IPS-18a (cell line): ENCODE measurements at regions not wholly inside any gene's neighbourhood (a gene's known extent, or its start where the extent isn't known, plus 50 kb on each side); places are given as distances from the start of the nearest gene placed in this dataset.

Experiments
- H3K27ac ChIP-seq: one replicate; pipeline ENCODE4 v1.5.1; 2013; ENCODE audit warnings: low read length
- H3K27me3 ChIP-seq: one replicate; pipeline ENCODE4 v1.6.1; 2013; ENCODE audit warnings: mild to moderate bottlenecking, low read length; ENCODE audit not compliant: control insufficient read depth, insufficient read depth
- H3K36me3 ChIP-seq: one replicate; pipeline ENCODE4 v1.6.1; 2013; ENCODE audit warnings: low read depth, low read length; ENCODE audit not compliant: control insufficient read depth
- H3K4me1 ChIP-seq: one replicate; pipeline ENCODE4 v1.6.1; 2013; ENCODE audit warnings: low read depth, low read length; ENCODE audit not compliant: control insufficient read depth
- H3K4me3 ChIP-seq: one replicate; pipeline ENCODE4 v1.5.1; 2013; ENCODE audit warnings: low read length
- H3K9ac ChIP-seq: one replicate; pipeline ENCODE4 v1.6.1; 2013; ENCODE audit warnings: mild to moderate bottlenecking, low read length, moderate library complexity
- H3K9me3 ChIP-seq: one replicate; pipeline ENCODE4 v1.6.1; 2013; ENCODE audit warnings: low read depth, low read length; ENCODE audit not compliant: control insufficient read depth

GRCh38 chr12:90199006-90199405, 490.4 kb upstream of the ATP2B1 start:
- Histone ChIP-seq H3K36me3 (no peaks in the 10 kb centered on the region), H3K9me3 (no peaks in the 10 kb centered on the region), H3K27ac (no peak overlapping the region), H3K4me1 (peaks cover 5% of the 10 kb centered on the region), H3K4me3 (no peak overlapping the region), H3K27me3 (no peaks in the 10 kb centered on the region), H3K9ac (no peak overlapping the region)

GRCh38 chr12:90193500-90193899, 484.9 kb upstream of the ATP2B1 start:
- no peak overlapping the region for H3K9ac ChIP-seq
- H3K27me3 ChIP-seq: no peaks in the 10 kb centered on the region
- H3K9me3 ChIP-seq: no peaks in the 10 kb centered on the region

GRCh38 chr12:90188857-90189256, 480.2 kb upstream of the ATP2B1 start:
- Histone ChIP-seq H3K27me3 (no peaks in the 10 kb centered on the region), H3K36me3 (no peaks in the 10 kb centered on the region), H3K4me3 (no peak overlapping the region), H3K9ac (no peak overlapping the region), H3K4me1 (no peaks in the 10 kb centered on the region), H3K9me3 (peaks cover 6% of the 10 kb centered on the region), H3K27ac (no peak overlapping the region)

More at GRCh38 chr12:90193500-90193899, 484.9 kb upstream of the ATP2B1 start:
- Histone ChIP-seq H3K4me1 (no peaks in the 10 kb centered on the region), H3K36me3 (no peaks in the 10 kb centered on the region), H3K4me3 (no peak overlapping the region), H3K27ac (no peak overlapping the region)

GRCh38 chr12:90183201-90183600, 474.6 kb upstream of the ATP2B1 start:
- H3K4me3 ChIP-seq: no peak overlapping the region

GRCh38 chr12:90181216-90181615, 472.6 kb upstream of the ATP2B1 start:
- Histone ChIP-seq H3K36me3 (no peaks in the 10 kb centered on the region), H3K4me1 (no peaks in the 10 kb centered on the region), H3K27ac (no peak overlapping the region), H3K9ac (no peak overlapping the region), H3K9me3 (peaks cover 6% of the 10 kb centered on the region), H3K27me3 (no peaks in the 10 kb centered on the region), H3K4me3 (no peak overlapping the region)

More at GRCh38 chr12:90183201-90183600, 474.6 kb upstream of the ATP2B1 start:
- Histone ChIP-seq H3K27ac (no peak overlapping the region), H3K9me3 (peaks cover 6% of the 10 kb centered on the region), H3K9ac (no peak overlapping the region), H3K36me3 (no peaks in the 10 kb centered on the region), H3K4me1 (no peaks in the 10 kb centered on the region), H3K27me3 (no peaks in the 10 kb centered on the region)

- Histone ChIP-seq H3K27me3 (no peaks in the 10 kb centered on the region), H3K4me3 (no peak overlapping the region), H3K27ac (no peak overlapping the region), H3K36me3 (no peaks in the 10 kb centered on the region), H3K9me3 (no peaks in the 10 kb centered on the region), H3K9ac (no peak overlapping the region), H3K4me1 (no peaks in the 10 kb centered on the region)
Observed at GRCh38 chr12:90174956-90175355, 466.3 kb upstream of the ATP2B1 start.

- Histone ChIP-seq H3K27me3 (no peaks in the 10 kb centered on the region), H3K36me3 (no peaks in the 10 kb centered on the region), H3K4me3 (no peak overlapping the region), H3K4me1 (no peaks in the 10 kb centered on the region), H3K27ac (no peak overlapping the region), H3K9ac (no peak overlapping the region), H3K9me3 (no peaks in the 10 kb centered on the region)
Observed at GRCh38 chr12:90174198-90174510, 465.5 kb upstream of the ATP2B1 start.

- H3K9ac ChIP-seq: no peak overlapping the region
- no peaks in the 10 kb centered on the region for H3K9me3 ChIP-seq
- H3K27ac ChIP-seq: no peak overlapping the region
- no peak overlapping the region for H3K4me3 ChIP-seq
- H3K27me3 ChIP-seq: no peaks in the 10 kb centered on the region
- no peaks in the 10 kb centered on the region for H3K36me3 ChIP-seq
- H3K4me1 ChIP-seq: no peaks in the 10 kb centered on the region
Observed at GRCh38 chr12:90173499-90174197, 465.0 kb upstream of the ATP2B1 start.

- Histone ChIP-seq H3K9me3 (no peaks in the 10 kb centered on the region), H3K27ac (no peak overlapping the region), H3K4me3 (no peak overlapping the region), H3K4me1 (no peaks in the 10 kb centered on the region), H3K9ac (no peak overlapping the region), H3K36me3 (no peaks in the 10 kb centered on the region), H3K27me3 (no peaks in the 10 kb centered on the region)
Observed at GRCh38 chr12:90172524-90172923, 463.9 kb upstream of the ATP2B1 start.

- Histone ChIP-seq H3K4me1 (no peaks in the 10 kb centered on the region), H3K27me3 (no peaks in the 10 kb centered on the region)
Observed at GRCh38 chr12:90170740-90171139, 462.1 kb upstream of the ATP2B1 start.

GRCh38 chr12:90167518-90168208, 459.0 kb upstream of the ATP2B1 start:
- H3K4me3 ChIP-seq: no peak overlapping the region
- no peak overlapping the region for H3K9ac ChIP-seq
- H3K27me3 ChIP-seq: no peaks in the 10 kb centered on the region
- H3K27ac ChIP-seq: no peak overlapping the region
- H3K36me3 ChIP-seq: no peaks in the 10 kb centered on the region
- H3K4me1 ChIP-seq: no peaks in the 10 kb centered on the region
- no peaks in the 10 kb centered on the region for H3K9me3 ChIP-seq

More at GRCh38 chr12:90170740-90171139, 462.1 kb upstream of the ATP2B1 start:
- H3K36me3 ChIP-seq: no peaks in the 10 kb centered on the region
- no peaks in the 10 kb centered on the region for H3K9me3 ChIP-seq
- H3K27ac ChIP-seq: no peak overlapping the region
- H3K9ac ChIP-seq: no peak overlapping the region
- no peak overlapping the region for H3K4me3 ChIP-seq

GRCh38 chr12:90166671-90167070, 458.0 kb upstream of the ATP2B1 start:
- no peaks in the 10 kb centered on the region for H3K9me3 ChIP-seq
- H3K27me3 ChIP-seq: no peaks in the 10 kb centered on the region
- H3K36me3 ChIP-seq: no peaks in the 10 kb centered on the region
- H3K4me1 ChIP-seq: no peaks in the 10 kb centered on the region
- no peak overlapping the region for H3K4me3 ChIP-seq
- no peak overlapping the region for H3K27ac ChIP-seq
- H3K9ac ChIP-seq: no peak overlapping the region
